ENCODE measurements at regions not wholly inside any gene's neighbourhood (a gene's known extent, or its start where the extent isn't known, plus 50 kb on each side); places are given as distances from the start of the nearest gene placed in this dataset.

GRCh38 chr20:11182720-11183119 lies 508.9 kb upstream of the JAG1 start:
- ChIA-PET CTCF (interaction anchor here (0.7 kb wide), 1 partner anchor 13 kb away, joined by 4 read pairs; no protein-coding TSS in a partner anchor), POLR2A (ENCODE audit: unreplicated experiment) (no interaction called here)
- Histone ChIP-seq H4K8ac (ENCODE audit: low read depth in 2 of 2, low read length in 2 of 2) (no peak overlapping the region), H2BK15ac (ENCODE audit: low read depth, low read length) (0 out of 3 replicates have a peak overlapping the region, but pooled peaks have one; percentile 70), H3K14ac (replicated peaks; ENCODE audit: low read depth, low read length) (peak overlapping the region; percentile 68), H3K9me1 (ENCODE audit: insufficient read depth, low read length) (peaks cover 6% of the 10 kb centered on the region; the same call in 1 of the 2 replicates), H4K5ac (ENCODE audit: low read depth, low read length) (no peak overlapping the region), H2BK5ac (ENCODE audit: low read depth, low read length, poor library complexity, severe bottlenecking) (no peak overlapping the region), H2AK5ac (ENCODE audit: low read depth, low read length) (0 out of 2 replicates have a peak overlapping the region, but pooled peaks have one; percentile 51), H3K36me3 (ENCODE audit: control insufficient read depth, insufficient read depth, low read length) (no peaks in the 10 kb centered on the region), H3K27me3 (ENCODE audit: control insufficient read depth, insufficient read depth, low read length) (no peaks in the 10 kb centered on the region), H3K27ac (ENCODE audit: insufficient read depth, low read length) (no peak overlapping the region), H4K91ac (ENCODE audit: insufficient read depth, low read depth, low read length) (no peak overlapping the region), H3K23ac (ENCODE audit: low read depth, low read length) (no peak overlapping the region), H3K9ac (ENCODE audit: low read depth, low read length) (no peak overlapping the region), H3K4me1 (ENCODE audit: control insufficient read depth, insufficient read depth, low read length) (peaks cover 5% of the 10 kb centered on the region), H2AFZ (replicated peaks; ENCODE audit: low read length, poor library complexity) (peak overlapping the region; percentile 38), H3K79me1 (ENCODE audit: low read depth in 1 of 2, low read length in 2 of 2) (no peaks in the 10 kb centered on the region), H2AK9ac (replicated peaks; ENCODE audit: low read depth, low read length, poor library complexity) (no peak overlapping the region), H3K9me3 (ENCODE audit: control insufficient read depth, insufficient read depth, low read length) (peaks cover 5% of the 10 kb centered on the region; the same call in 1 of the 2 replicates), H2BK120ac (ENCODE audit: low read depth, low read length) (no peak overlapping the region), H3K4ac (ENCODE audit: low read depth, low read length) (peak overlapping the region; percentile 47), H3K4me2 (ENCODE audit: low read depth, low read length) (no peak overlapping the region), H3K56ac (ENCODE audit: extremely low read depth, insufficient read depth, low read length) (no peak overlapping the region), H3K4me3 (ENCODE audit: insufficient read depth, low read depth, low read length) (no peak overlapping the region), H4K20me1 (ENCODE audit: insufficient read depth, low read length) (no peaks in the 10 kb centered on the region), H2BK20ac (ENCODE audit: low read depth, low read length) (no peak overlapping the region), H3K18ac (ENCODE audit: low read depth, low read length) (no peak overlapping the region)
- TF ChIP-seq BHLHE40 (IDR thresholded peaks at IDR 0.05; ENCODE audit: low read depth, low read length), result no peak
- no peak for TF ChIP-seq RCOR1 (IDR thresholded peaks at IDR 0.05; ENCODE audit: insufficient replicate concordance, low read length)
- TF ChIP-seq FOS (IDR thresholded peaks at IDR 0.05; ENCODE audit: low read depth, low read length), result no peak
- TF ChIP-seq CHD1 (IDR thresholded peaks at IDR 0.05; ENCODE audit: low read depth, low read length), result no peak
- no peak for TF ChIP-seq CEBPB (IDR thresholded peaks at IDR 0.05; ENCODE audit: low read depth, low read length)
- intact Hi-C loops (cut with micrococcal nuclease) (no loop called here), in situ Hi-C loops (cut with MboI; ENCODE audit: low sequenced_read_pairs) (no loop called here), dilution Hi-C loops (cut with HindIII; ENCODE audit: low sequenced_read_pairs, unreplicated experiment) (no loop called here)
- WGBS, 2 experiments (ENCODE audit: extremely low coverage in 2 of 2, insufficient read length in 1 of 2), result no CpG with 5 or more reads among the region's 1 CpG
- BruUV-seq (replicated peaks), result no TSS peak
- DNase-seq (no peak), ATAC-seq (ENCODE audit: low read depth) (no peak)
